GM12873 (cell line): ENCODE measurements at regions not wholly inside any gene's neighbourhood (a gene's known extent, or its start where the extent isn't known, plus 50 kb on each side); places are given as distances from the start of the nearest gene placed in this dataset.

ENCODE experiments used
- TF ChIP-seq, protein P1 (sequence below): IDR thresholded peaks from 2 replicates; pipeline ENCODE4 v1.5.1; 2012; ENCODE audit warnings: low read depth, mild to moderate bottlenecking, moderate library complexity, low read length, control low read depth; ENCODE audit not compliant: insufficient read depth; ENCODE audit errors: missing control alignments

DNA sequence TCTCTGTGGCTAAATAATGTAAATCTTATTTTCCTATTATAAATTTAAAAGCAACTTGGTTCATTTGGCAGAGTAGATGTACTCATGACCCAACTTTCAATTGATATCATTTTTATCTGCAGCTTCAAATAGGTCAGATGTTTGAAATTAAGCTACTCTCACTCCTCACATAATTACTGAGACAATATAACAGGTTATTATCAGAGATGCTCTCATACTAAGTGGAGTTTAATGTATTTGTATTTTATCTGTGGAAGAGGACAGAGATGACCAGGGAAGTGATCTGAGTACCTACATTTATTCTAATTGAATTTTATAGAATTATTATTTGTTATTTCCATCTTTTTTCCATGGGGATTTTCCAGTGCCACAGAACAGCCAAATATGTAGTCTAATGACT, 177.4 kb upstream of the PRLR start:
- TF ChIP-seq, protein P1, sequence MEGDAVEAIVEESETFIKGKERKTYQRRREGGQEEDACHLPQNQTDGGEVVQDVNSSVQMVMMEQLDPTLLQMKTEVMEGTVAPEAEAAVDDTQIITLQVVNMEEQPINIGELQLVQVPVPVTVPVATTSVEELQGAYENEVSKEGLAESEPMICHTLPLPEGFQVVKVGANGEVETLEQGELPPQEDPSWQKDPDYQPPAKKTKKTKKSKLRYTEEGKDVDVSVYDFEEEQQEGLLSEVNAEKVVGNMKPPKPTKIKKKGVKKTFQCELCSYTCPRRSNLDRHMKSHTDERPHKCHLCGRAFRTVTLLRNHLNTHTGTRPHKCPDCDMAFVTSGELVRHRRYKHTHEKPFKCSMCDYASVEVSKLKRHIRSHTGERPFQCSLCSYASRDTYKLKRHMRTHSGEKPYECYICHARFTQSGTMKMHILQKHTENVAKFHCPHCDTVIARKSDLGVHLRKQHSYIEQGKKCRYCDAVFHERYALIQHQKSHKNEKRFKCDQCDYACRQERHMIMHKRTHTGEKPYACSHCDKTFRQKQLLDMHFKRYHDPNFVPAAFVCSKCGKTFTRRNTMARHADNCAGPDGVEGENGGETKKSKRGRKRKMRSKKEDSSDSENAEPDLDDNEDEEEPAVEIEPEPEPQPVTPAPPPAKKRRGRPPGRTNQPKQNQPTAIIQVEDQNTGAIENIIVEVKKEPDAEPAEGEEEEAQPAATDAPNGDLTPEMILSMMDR = no peak

GRCh38 chr5:35405938-35406337, 175.7 kb upstream of the PRLR start:
- TF ChIP-seq, protein P1 = no peak

- TF ChIP-seq, protein P1 = no peak
Observed at GRCh38 chr5:35404701-35405100, 174.4 kb upstream of the PRLR start.

- TF ChIP-seq, protein P1 = no peak
Observed at GRCh38 chr5:35393901-35394300, 163.6 kb upstream of the PRLR start.

DNA sequence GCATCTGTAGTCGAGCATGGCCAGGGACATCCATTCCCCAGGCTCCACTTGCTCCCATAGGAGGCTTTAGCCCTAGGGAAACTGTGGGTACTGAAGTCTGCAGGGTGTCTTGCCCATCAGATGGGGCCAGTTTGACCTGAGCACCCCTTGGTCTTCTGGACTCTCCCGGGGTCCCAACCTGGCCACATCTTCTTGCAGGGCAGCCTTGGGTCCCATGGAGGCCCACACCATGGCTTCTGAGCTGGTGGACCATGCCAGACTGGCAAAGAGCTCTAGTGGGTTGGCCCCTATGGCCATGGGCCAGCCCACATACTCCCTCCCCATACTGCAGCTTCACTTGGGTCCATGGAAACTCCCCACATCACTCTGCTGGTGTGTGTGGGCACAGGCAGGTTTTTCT, 154.4 kb upstream of the PRLR start:
- TF ChIP-seq, protein P1 = no peak

- TF ChIP-seq, protein P1 = no peak
Observed at GRCh38 chr5:35383041-35383440, 152.8 kb upstream of the PRLR start.

DNA sequence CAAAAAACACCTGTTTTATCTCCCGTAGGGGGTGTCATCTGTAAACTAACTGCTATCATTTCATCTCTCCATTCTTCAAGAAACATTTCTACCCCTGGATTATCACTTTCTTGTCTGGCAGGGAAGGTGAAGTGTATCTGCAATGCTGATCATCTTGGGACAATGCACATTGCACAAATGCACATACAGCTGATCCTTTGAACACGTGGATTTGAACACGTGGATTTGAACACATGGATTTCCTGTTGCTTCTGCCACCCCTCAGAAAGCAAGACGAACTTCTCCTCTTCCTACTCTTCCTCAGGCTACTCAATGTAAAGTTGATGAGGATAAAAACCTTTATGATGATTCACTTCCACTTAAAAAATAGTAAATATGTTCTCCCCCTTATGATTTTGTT, 147.4 kb upstream of the PRLR start:
- TF ChIP-seq, protein P1 = no peak
